ENCODE measurements at regions not wholly inside any gene's neighbourhood (a gene's known extent, or its start where the extent isn't known, plus 50 kb on each side); places are given as distances from the start of the nearest gene placed in this dataset.

- no peaks in the 10 kb centered on the region for H3K36me3 Mint-ChIP-seq (ENCODE audit: low read depth)
- H3K9me3 Mint-ChIP-seq = no peaks in the 10 kb centered on the region; the same call in 1 of the 2 replicates
- no peak overlapping the region for H3K4me3 Mint-ChIP-seq
- peaks cover 25% of the 10 kb centered on the region for H3K27me3 Mint-ChIP-seq (ENCODE audit: insufficient read depth)
- TF ChIP-seq CTCF (IDR thresholded peaks at IDR 0.05) = no peak
- H3K4me1 Mint-ChIP-seq (ENCODE audit: low read depth) = peaks cover 6% of the 10 kb centered on the region; the same call in 1 of the 2 replicates
- H3K27ac Mint-ChIP-seq = no peak overlapping the region
- no peak for DNase-seq
Measured at GRCh38 chr15:70361106-70361505, 263.4 kb upstream of the TLE3 start.

- Mint-ChIP-seq H3K36me3 (ENCODE audit: low read depth) (no peaks in the 10 kb centered on the region), H3K27me3 (ENCODE audit: insufficient read depth) (peaks cover 28% of the 10 kb centered on the region), H3K9me3 (no peaks in the 10 kb centered on the region), H3K4me1 (ENCODE audit: low read depth) (peaks cover 6% of the 10 kb centered on the region; the same call in 1 of the 2 replicates), H3K27ac (no peak overlapping the region), H3K4me3 (no peak overlapping the region)
- no peak for DNase-seq
- no peak for TF ChIP-seq CTCF (IDR thresholded peaks at IDR 0.05)
Measured at GRCh38 chr15:70358871-70359647, 261.3 kb upstream of the TLE3 start.

- Mint-ChIP-seq H3K4me3 (no peak overlapping the region), H3K27ac (no peak overlapping the region), H3K4me1 (ENCODE audit: low read depth) (peaks cover 2% of the 10 kb centered on the region; the same call in 1 of the 2 replicates), H3K27me3 (ENCODE audit: insufficient read depth) (peaks cover 35% of the 10 kb centered on the region), H3K9me3 (no peaks in the 10 kb centered on the region), H3K36me3 (ENCODE audit: low read depth) (no peaks in the 10 kb centered on the region)
- no peak for DNase-seq
- TF ChIP-seq CTCF (IDR thresholded peaks at IDR 0.05) = no peak
Measured at GRCh38 chr15:70358011-70358819, 260.5 kb upstream of the TLE3 start.

- TF ChIP-seq CTCF (IDR thresholded peaks at IDR 0.05) = no peak
- H3K36me3 Mint-ChIP-seq (ENCODE audit: low read depth) = no peaks in the 10 kb centered on the region
- H3K27ac Mint-ChIP-seq = no peak overlapping the region
- no peaks in the 10 kb centered on the region for H3K9me3 Mint-ChIP-seq
- no peak overlapping the region for H3K4me3 Mint-ChIP-seq
- peaks cover 41% of the 10 kb centered on the region for H3K27me3 Mint-ChIP-seq (ENCODE audit: insufficient read depth)
- no peaks in the 10 kb centered on the region; the same call in 1 of the 2 replicates for H3K4me1 Mint-ChIP-seq (ENCODE audit: low read depth)
- DNase-seq = no peak
Measured at GRCh38 chr15:70357453-70357852, 259.7 kb upstream of the TLE3 start.

- no peaks in the 10 kb centered on the region; the same call in 1 of the 2 replicates for H3K4me1 Mint-ChIP-seq (ENCODE audit: low read depth)
Measured at GRCh38 chr15:70356919-70357318, 259.2 kb upstream of the TLE3 start.

More at GRCh38 chr15:70356919-70357318, 259.2 kb upstream of the TLE3 start:
- Mint-ChIP-seq H3K27ac (no peak overlapping the region), H3K9me3 (no peaks in the 10 kb centered on the region), H3K27me3 (ENCODE audit: insufficient read depth) (peaks cover 45% of the 10 kb centered on the region), H3K4me3 (no peak overlapping the region), H3K36me3 (ENCODE audit: low read depth) (no peaks in the 10 kb centered on the region)
- no peak for TF ChIP-seq CTCF (IDR thresholded peaks at IDR 0.05)
- DNase-seq = no peak
